Mesendoderm (in vitro differentiated cells): ENCODE measurements at regions not wholly inside any gene's neighbourhood (a gene's known extent, or its start where the extent isn't known, plus 50 kb on each side); places are given as distances from the start of the nearest gene placed in this dataset.

Source experiments
- DNase-seq: peaks from one replicate; pipeline ENCODE4 v3.0.0; 2013
- H2AK5ac ChIP-seq: 2 replicates; pipeline ENCODE4 v1.6.1; 2013; ENCODE audit warnings: low read length, inconsistent platforms
- H2BK120ac ChIP-seq: 2 replicates; pipeline ENCODE4 v1.6.1; 2013; ENCODE audit warnings: low read depth, mild to moderate bottlenecking, low read length, moderate library complexity, mixed read lengths
- H2BK15ac ChIP-seq: replicated peaks from 2 replicates; pipeline ENCODE4 v1.6.1; 2013; ENCODE audit warnings: low read depth, mild to moderate bottlenecking, moderate library complexity
- H2BK5ac ChIP-seq: 2 replicates; pipeline ENCODE4 v1.6.1; 2013; ENCODE audit warnings: low read length, inconsistent platforms
- H3K18ac ChIP-seq: 2 replicates; pipeline ENCODE4 v1.6.1; 2013; ENCODE audit warnings: mild to moderate bottlenecking, low read length, mixed read lengths
- H3K23ac ChIP-seq: one replicate; pipeline ENCODE4 v1.6.1; 2013; ENCODE audit warnings: low read length
- H3K27ac ChIP-seq: 2 replicates; pipeline ENCODE4 v1.5.1; 2013; ENCODE audit warnings: low read depth, mild to moderate bottlenecking, inconsistent platforms, low read length, moderate library complexity
- H3K27me3 ChIP-seq: 2 replicates; pipeline ENCODE4 v1.6.1; 2013; ENCODE audit warnings: low read length, control low read depth, mild to moderate bottlenecking, inconsistent platforms; ENCODE audit not compliant: insufficient read depth, poor library complexity
- H3K36me3 ChIP-seq: 2 replicates; pipeline ENCODE4 v1.6.1; 2013; ENCODE audit warnings: low read length, inconsistent platforms; ENCODE audit not compliant: control insufficient read depth, insufficient read depth
- H3K4ac ChIP-seq: one replicate; pipeline ENCODE4 v1.6.1; 2013; ENCODE audit warnings: low read depth, mild to moderate bottlenecking, low read length, moderate library complexity
- H3K4me1 ChIP-seq: 2 replicates; pipeline ENCODE4 v1.6.1; 2013; ENCODE audit warnings: low read depth, low read length, inconsistent platforms; ENCODE audit not compliant: control insufficient read depth
- H3K4me2 ChIP-seq: 2 replicates; pipeline ENCODE4 v1.6.1; 2013; ENCODE audit warnings: low read length
- H3K4me3 ChIP-seq: 2 replicates; pipeline ENCODE4 v1.5.1; 2013; ENCODE audit warnings: mild to moderate bottlenecking, low read length
- H3K56ac ChIP-seq: one replicate; pipeline ENCODE4 v1.6.1; 2013; ENCODE audit warnings: low read length
- H3K79me1 ChIP-seq: 2 replicates; pipeline ENCODE4 v1.6.1; 2013; ENCODE audit warnings: low read length, inconsistent platforms
- H3K79me2 ChIP-seq: 2 replicates; pipeline ENCODE4 v1.6.1; 2013; ENCODE audit warnings: mild to moderate bottlenecking, low read length; ENCODE audit not compliant: control insufficient read depth, insufficient read depth
- H3K9ac ChIP-seq: 2 replicates; pipeline ENCODE4 v1.6.1; 2013; ENCODE audit warnings: low read length, inconsistent platforms
- H4K5ac ChIP-seq: one replicate; pipeline ENCODE4 v1.6.1; 2013; ENCODE audit warnings: low read length
- H4K8ac ChIP-seq: one replicate; pipeline ENCODE4 v1.6.1; 2013; ENCODE audit warnings: low read depth, mild to moderate bottlenecking, control low read depth, low read length, moderate library complexity
- WGBS: extraction: QIAGEN DNeasy Blood & Tissue Kit; methylation state at CpG from one replicate; pipeline ENCODE4 v1.1.7; 2013; ENCODE audit warnings: low lambda C conversion rate, missing lambda C conversion rate; ENCODE audit not compliant: insufficient coverage; ENCODE audit errors: extremely low coverage; 5-methylcytosine and 5-hydroxymethylcytosine counted together

DNA sequence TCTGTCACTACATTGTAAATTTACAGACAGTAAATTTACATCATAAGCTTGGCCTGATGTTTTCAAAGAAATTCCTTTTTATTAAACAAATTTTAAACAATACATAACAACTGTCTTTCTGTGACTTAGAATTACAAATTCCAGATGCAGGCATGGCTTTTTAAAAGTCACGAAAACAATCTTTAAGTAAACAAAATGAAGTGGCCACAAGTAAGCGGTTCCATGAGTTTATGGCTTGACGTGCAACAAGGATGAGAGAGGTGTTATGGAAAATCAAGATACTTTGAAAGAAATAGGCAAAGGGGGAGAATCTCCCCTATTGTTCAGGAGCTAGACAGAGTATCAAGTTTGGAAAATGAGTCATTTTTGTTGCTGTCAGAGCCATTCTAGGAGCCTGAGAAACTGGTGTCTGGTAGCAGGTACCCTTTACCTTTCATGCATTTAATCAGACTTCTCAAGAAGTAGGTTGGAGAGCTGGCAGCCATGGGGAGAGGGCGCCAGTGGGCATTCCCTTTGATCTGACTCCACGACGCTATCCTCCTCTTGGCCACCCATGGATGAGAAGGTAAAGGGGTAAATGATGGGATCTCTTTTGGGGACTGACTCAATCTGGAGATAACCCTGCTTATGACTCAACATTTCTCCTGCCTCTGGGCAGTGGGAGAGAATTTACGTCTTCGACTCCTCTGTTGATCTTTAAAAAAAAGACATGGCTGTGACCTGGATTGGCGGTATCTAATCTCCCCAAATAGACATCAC is 217.2 kb downstream of the SPRY1 start:
- H3K27me3 ChIP-seq, result no peaks in the 10 kb centered on the region
- no CpG with 5 or more reads among the region's 9 CpGs for WGBS
- H2BK5ac ChIP-seq, result no peak overlapping the region
- H3K23ac ChIP-seq, result no peak overlapping the region
- no peak overlapping the region for H3K18ac ChIP-seq
- no peak overlapping the region for H2BK120ac ChIP-seq
- no peak overlapping the region for H3K56ac ChIP-seq
- H3K4ac ChIP-seq, result no peak overlapping the region
- no peaks in the 10 kb centered on the region for H3K79me1 ChIP-seq
- no peak overlapping the region for H3K9ac ChIP-seq
- H2AK5ac ChIP-seq, result no peak overlapping the region
- H2BK15ac ChIP-seq, result no peak overlapping the region
- H3K36me3 ChIP-seq, result no peaks in the 10 kb centered on the region
- no peaks in the 10 kb centered on the region for H3K4me1 ChIP-seq
- H3K79me2 ChIP-seq, result no peaks in the 10 kb centered on the region
- H3K4me3 ChIP-seq, result no peak overlapping the region
- H3K27ac ChIP-seq, result no peak overlapping the region
- no peak overlapping the region for H4K5ac ChIP-seq
- DNase-seq, result no peak
- H4K8ac ChIP-seq, result no peak overlapping the region
- H3K4me2 ChIP-seq, result no peak overlapping the region

DNA sequence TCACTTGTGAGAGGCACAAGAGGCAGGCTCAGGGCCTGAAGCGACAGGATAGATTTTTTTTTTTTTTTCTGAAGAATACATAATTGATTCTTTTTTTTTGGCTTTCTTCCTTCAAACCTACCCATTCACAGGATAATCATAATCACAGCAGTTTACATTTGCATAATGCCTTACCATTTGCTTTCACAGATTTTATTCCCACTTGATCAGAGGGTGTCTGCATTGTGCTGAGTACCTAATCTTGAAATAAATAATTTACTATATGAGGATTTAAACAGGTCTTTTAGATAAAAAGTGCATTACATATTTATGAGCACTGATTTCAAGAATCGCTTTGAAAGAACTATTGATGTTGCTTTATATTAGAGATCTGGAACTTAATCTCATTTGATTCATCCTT is 219.3 kb downstream of the SPRY1 start:
- no peak overlapping the region for H2BK120ac ChIP-seq
- no peak overlapping the region for H2BK15ac ChIP-seq
- no peak overlapping the region for H4K8ac ChIP-seq
- no peaks in the 10 kb centered on the region for H3K79me2 ChIP-seq
- no peak overlapping the region for H3K4me2 ChIP-seq
- no peak overlapping the region for H3K56ac ChIP-seq
- no peaks in the 10 kb centered on the region for H3K79me1 ChIP-seq
- H3K4me1 ChIP-seq, result no peaks in the 10 kb centered on the region
- no peak overlapping the region for H3K18ac ChIP-seq
- H3K9ac ChIP-seq, result no peak overlapping the region
- DNase-seq, result no peak
- H3K27ac ChIP-seq, result no peak overlapping the region
- no peaks in the 10 kb centered on the region for H3K27me3 ChIP-seq
- no peaks in the 10 kb centered on the region for H3K36me3 ChIP-seq
- no peak overlapping the region for H2BK5ac ChIP-seq
- H3K4ac ChIP-seq, result no peak overlapping the region
- no peak overlapping the region for H4K5ac ChIP-seq
- no peak overlapping the region for H3K23ac ChIP-seq
- WGBS, result no CpG with 5 or more reads among the region's 2 CpGs
- H2AK5ac ChIP-seq, result no peak overlapping the region
- H3K4me3 ChIP-seq, result no peak overlapping the region

DNA sequence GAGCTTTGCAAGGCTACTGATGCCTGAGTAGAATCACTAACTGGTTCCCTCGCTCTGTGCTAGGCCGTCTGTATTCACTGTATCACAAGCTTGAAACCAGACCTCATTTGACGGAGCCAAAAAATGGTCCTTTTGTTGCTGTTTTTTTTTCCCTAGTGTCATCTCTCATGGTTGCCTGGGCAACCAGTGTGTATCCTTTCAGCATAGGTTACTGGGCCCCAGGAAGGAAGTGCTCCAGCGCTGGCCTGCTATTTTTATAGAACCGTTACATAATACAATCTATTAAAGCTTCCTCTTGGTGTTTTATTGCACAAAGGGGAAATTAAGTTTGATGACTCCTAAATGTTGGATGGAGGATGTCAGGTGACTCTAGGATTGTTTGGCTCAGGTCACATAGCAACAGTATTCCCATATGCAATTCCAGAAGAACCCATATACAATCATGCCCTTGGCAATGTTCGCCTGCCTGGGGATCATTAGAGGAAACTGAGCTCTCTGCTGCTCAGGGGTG is 220.4 kb downstream of the SPRY1 start:
- H3K4me3 ChIP-seq, result no peak overlapping the region

DNA sequence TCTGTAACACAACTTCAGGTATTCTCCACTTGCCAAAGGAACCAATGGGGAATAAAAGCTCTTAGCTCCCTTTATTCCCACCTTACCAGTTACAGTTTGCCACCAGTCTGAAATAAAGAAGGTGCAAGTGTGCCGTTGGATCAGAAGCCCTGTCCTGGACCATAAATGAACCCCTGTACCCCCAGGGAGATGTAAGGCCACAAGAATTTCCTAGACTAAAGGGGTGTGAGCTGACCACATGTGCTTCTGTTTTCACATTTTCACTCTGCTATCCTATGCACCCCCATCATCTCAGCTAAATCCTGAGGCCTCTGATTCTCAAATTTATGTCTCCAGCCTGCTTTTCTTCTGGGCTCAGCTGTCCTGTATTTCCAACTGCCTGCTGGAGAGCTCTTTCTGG is 221.2 kb downstream of the SPRY1 start:
- Histone ChIP-seq H3K56ac (no peak overlapping the region), H3K27ac (no peak overlapping the region), H3K79me2 (no peaks in the 10 kb centered on the region)

More for the DNA sequence above, 220.4 kb downstream of the SPRY1 start:
- no peak overlapping the region for H2BK15ac ChIP-seq
- no peaks in the 10 kb centered on the region for H3K79me1 ChIP-seq
- H3K4me1 ChIP-seq, result no peaks in the 10 kb centered on the region
- no peak overlapping the region for H3K23ac ChIP-seq
- peak; percentile 74 for DNase-seq
- no peak overlapping the region for H3K4ac ChIP-seq
- H4K8ac ChIP-seq, result no peak overlapping the region
- no peaks in the 10 kb centered on the region for H3K79me2 ChIP-seq
- no peak overlapping the region for H3K4me2 ChIP-seq
- H3K18ac ChIP-seq, result no peak overlapping the region
- no peak overlapping the region for H3K9ac ChIP-seq
- no peaks in the 10 kb centered on the region for H3K27me3 ChIP-seq
- H3K27ac ChIP-seq, result no peak overlapping the region
- WGBS, result no CpG with 5 or more reads among the region's 6 CpGs
- no peak overlapping the region for H3K56ac ChIP-seq
- H2BK120ac ChIP-seq, result no peak overlapping the region
- H4K5ac ChIP-seq, result no peak overlapping the region
- no peaks in the 10 kb centered on the region for H3K36me3 ChIP-seq
- no peak overlapping the region for H2BK5ac ChIP-seq
- no peak overlapping the region for H2AK5ac ChIP-seq

DNA sequence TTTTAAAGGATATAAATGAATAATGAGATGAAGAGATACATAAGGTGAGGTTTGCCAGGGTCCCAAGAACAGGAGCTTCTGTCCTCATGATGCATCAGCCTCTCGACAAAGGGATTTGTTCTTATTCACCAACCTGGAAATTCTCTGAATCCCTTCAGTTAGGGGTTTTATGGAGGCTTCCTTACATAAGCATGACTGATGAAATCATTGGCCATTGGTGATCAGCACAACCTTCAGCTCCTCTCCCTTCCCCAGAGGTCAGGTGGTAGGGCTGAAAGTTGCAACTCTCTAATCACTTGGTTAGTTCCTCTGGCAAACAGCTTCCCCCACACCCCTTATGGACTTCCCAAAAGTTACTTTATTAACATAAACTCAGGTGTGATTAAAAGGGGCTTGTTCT is 222.0 kb downstream of the SPRY1 start:
- Histone ChIP-seq H2BK5ac (no peak overlapping the region), H3K9ac (no peak overlapping the region), H3K18ac (no peak overlapping the region), H3K4ac (no peak overlapping the region), H3K79me2 (no peaks in the 10 kb centered on the region), H3K23ac (no peak overlapping the region), H3K36me3 (no peaks in the 10 kb centered on the region), H3K27me3 (no peaks in the 10 kb centered on the region), H2BK15ac (no peak overlapping the region), H4K8ac (no peak overlapping the region), H4K5ac (no peak overlapping the region), H3K56ac (no peak overlapping the region), H3K4me3 (no peak overlapping the region), H3K4me2 (no peak overlapping the region), H3K4me1 (no peaks in the 10 kb centered on the region), H2AK5ac (no peak overlapping the region), H2BK120ac (no peak overlapping the region), H3K27ac (no peak overlapping the region), H3K79me1 (no peaks in the 10 kb centered on the region)
- DNase-seq, result no peak
- no CpG with 5 or more reads among the region's 1 CpG for WGBS

More for the DNA sequence above, 221.2 kb downstream of the SPRY1 start:
- Histone ChIP-seq H3K27me3 (no peaks in the 10 kb centered on the region), H3K36me3 (no peaks in the 10 kb centered on the region), H3K18ac (no peak overlapping the region), H3K4me2 (no peak overlapping the region), H3K79me1 (no peaks in the 10 kb centered on the region), H4K5ac (peak overlapping the region; percentile 18), H3K4ac (no peak overlapping the region), H2BK15ac (no peak overlapping the region), H3K4me1 (no peaks in the 10 kb centered on the region), H3K23ac (no peak overlapping the region), H4K8ac (no peak overlapping the region), H2BK120ac (no peak overlapping the region), H2AK5ac (no peak overlapping the region), H2BK5ac (no peak overlapping the region), H3K9ac (no peak overlapping the region), H3K4me3 (no peak overlapping the region)
- WGBS, result no CpG with 5 or more reads among the region's 1 CpG
- no peak for DNase-seq

DNA sequence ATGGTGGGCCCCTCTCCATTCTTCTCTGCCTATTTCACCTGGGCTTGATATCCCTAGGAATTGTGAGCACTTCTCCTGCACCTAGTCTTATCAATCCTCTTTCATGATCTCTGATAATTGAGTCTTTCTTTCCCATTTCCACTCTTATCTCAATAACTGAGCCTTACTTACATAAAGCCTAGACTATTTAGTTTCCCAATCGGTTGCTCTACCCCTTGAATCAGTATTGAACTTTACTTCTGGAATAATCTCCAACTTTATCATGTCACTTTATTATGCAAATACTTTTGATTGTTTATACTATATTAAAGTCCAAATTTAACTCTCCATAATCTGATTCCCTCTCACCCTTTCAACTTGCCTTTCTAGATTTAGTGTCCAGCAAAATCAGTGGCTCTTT is 222.7 kb downstream of the SPRY1 start:
- no peak overlapping the region for H2BK5ac ChIP-seq
- no peaks in the 10 kb centered on the region for H3K79me2 ChIP-seq
- H2BK15ac ChIP-seq, result no peak overlapping the region
- DNase-seq, result no peak
- no peaks in the 10 kb centered on the region for H3K27me3 ChIP-seq
- no peaks in the 10 kb centered on the region for H3K36me3 ChIP-seq
- no peak overlapping the region for H2AK5ac ChIP-seq
- H3K18ac ChIP-seq, result no peak overlapping the region
- no peak overlapping the region for H3K56ac ChIP-seq
- H3K23ac ChIP-seq, result no peak overlapping the region
- no peak overlapping the region for H2BK120ac ChIP-seq
- no peak overlapping the region for H3K27ac ChIP-seq
- WGBS, result no CpG with 5 or more reads among the region's 1 CpG
- no peak overlapping the region for H3K4me2 ChIP-seq
- H3K4ac ChIP-seq, result no peak overlapping the region
- H3K9ac ChIP-seq, result no peak overlapping the region
- H3K79me1 ChIP-seq, result no peaks in the 10 kb centered on the region
- H4K5ac ChIP-seq, result no peak overlapping the region
- H3K4me1 ChIP-seq, result no peaks in the 10 kb centered on the region
- H4K8ac ChIP-seq, result no peak overlapping the region
- H3K4me3 ChIP-seq, result no peak overlapping the region
